IPS-11a (cell line): ENCODE measurements at regions not wholly inside any gene's neighbourhood (a gene's known extent, or its start where the extent isn't known, plus 50 kb on each side); places are given as distances from the start of the nearest gene placed in this dataset.

Source experiments
- H3K4me3 ChIP-seq: one replicate; pipeline ENCODE4 v1.5.1; 2013; ENCODE audit warnings: low read depth, low read length, control low read depth

GRCh38 chrX:5549512-5549911 lies 679.2 kb downstream of the NLGN4X start:
- H3K4me3 ChIP-seq, result no peak overlapping the region

- H3K4me3 ChIP-seq, result no peak overlapping the region
Measured at GRCh38 chrX:5537098-5537497, 691.6 kb downstream of the NLGN4X start.

DNA sequence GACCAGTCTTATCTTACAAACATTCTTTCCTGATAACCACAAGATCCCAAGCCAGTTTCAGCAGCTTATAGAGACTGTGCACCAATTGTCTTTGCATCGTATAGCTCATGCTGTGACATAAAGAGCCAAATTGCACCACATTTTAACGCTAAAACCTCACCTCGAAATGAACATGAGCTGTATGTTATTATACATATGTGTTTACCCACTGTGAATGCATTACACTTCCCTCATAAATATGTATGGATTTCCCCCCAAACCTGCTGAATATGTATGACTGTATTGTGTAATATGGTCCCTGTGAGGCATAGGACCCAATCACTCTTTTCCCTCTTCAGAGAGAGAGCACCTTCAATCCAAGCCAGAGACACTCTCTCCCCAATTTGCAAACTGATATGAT lies 692.4 kb downstream of the NLGN4X start:
- no peak overlapping the region for H3K4me3 ChIP-seq

GRCh38 chrX:5528057-5528456 lies 700.6 kb downstream of the NLGN4X start:
- no peak overlapping the region for H3K4me3 ChIP-seq

- H3K4me3 ChIP-seq, result no peak overlapping the region
Measured at GRCh38 chrX:5526191-5526590, 702.5 kb downstream of the NLGN4X start.

DNA sequence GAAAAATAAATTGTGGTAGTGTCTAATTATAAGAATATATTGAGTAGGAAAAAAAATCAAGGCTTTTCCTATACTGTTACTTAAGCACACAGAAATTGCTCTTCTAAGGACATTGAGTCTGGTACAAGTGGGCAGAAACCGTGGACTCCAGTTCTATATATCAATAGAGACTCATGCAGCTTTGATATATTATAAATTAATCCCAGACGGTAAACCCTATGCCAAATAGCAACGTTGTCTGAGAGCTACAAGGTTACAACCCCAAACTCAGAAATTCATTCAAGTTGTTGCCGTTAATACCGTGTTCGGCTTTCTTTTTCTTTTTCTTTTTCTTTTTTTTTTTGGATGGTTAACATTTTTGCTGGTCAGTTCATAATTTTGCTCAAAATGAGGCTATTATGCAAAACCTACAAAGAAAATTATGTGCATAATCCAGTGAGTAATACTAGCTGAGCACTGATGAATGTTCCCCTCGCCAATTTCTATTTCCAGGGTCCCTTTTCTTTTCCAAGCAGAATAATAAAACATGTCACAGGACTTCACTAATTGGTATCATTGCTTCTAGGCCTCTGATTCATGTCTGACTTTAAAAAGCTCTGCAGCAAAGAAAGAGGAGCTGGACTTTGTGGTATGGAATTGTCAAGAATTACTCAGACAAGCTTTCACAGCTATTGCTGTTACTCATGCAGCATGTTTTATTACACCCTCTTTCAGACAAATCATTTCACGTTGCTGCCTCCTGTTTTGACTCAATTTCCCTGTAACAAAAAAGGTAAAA lies 737.7 kb downstream of the NLGN4X start:
- H3K4me3 ChIP-seq, result no peak overlapping the region

- H3K4me3 ChIP-seq, result no peak overlapping the region
Measured at GRCh38 chrX:5474282-5474681, 754.4 kb downstream of the NLGN4X start.

- H3K4me3 ChIP-seq, result no peak overlapping the region
Measured at GRCh38 chrX:5458300-5458842, 770.3 kb downstream of the NLGN4X start.

DNA sequence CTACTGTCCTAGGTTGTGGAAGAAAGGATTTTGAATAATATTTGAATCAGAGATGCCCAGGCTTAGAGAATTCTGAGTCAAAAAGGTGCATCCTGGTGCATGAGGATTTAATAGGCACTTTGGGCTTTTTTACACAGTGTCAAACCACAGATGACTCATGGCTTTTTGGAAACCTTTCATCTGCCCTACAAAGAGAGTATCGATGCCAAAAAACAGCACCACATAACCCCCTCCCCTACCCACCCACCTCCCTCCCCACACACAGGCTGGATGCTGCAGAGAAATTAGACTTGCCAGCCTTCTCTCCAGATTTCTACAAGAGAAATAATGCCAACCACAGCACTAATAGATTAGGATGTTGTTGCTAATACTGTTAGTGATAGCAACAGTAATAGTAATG lies 779.3 kb downstream of the NLGN4X start:
- no peak overlapping the region for H3K4me3 ChIP-seq

- no peak overlapping the region for H3K4me3 ChIP-seq
Measured at GRCh38 chrX:5431823-5432222, 796.8 kb downstream of the NLGN4X start.

DNA sequence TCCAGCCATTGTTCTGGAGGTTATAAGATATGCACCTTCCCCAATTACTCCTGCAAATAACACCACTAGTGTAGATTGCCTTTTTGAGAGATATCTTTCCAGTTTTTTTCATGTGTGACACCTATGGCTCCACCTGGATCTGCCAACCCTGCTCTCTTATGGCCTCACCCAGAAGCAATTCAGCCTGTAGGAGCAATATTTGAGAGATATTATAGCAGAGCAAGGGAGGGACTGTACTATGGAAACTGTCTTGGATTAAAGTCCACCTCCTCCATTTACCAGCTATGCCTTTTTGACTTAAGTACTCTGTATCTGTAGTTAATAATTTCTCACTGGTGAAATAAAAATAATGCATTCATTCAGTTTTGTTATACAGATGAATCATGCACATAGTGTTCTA lies 803.5 kb downstream of the NLGN4X start:
- H3K4me3 ChIP-seq, result no peak overlapping the region

GRCh38 chrX:5417381-5417780 lies 811.3 kb downstream of the NLGN4X start:
- no peak overlapping the region for H3K4me3 ChIP-seq

GRCh38 chrX:5415738-5416137 lies 812.9 kb downstream of the NLGN4X start:
- no peak overlapping the region for H3K4me3 ChIP-seq

- no peak overlapping the region for H3K4me3 ChIP-seq
Measured at GRCh38 chrX:5409106-5409505, 819.6 kb downstream of the NLGN4X start.

DNA sequence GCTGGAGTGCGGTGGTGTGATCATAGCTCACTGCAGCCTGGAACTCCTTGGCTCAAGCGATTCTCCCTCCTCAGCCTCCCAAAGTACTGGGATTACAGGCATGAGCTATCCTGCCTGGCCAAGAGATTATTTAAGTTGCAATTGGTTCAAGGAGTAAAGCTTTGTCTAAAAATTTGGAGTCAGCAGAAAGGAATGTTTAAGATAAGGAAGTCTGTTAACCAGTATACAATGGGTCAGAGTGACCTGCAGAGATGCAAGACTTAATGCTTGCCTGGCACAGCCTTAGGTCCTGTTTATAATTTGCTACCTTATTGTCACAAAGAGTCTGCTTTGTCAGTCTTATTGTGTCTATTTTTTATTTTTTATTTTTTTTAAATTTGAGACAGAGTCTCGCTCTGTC lies 826.2 kb downstream of the NLGN4X start:
- H3K4me3 ChIP-seq, result no peak overlapping the region

- H3K4me3 ChIP-seq, result no peak overlapping the region
Measured at GRCh38 chrX:5399403-5399802, 829.3 kb downstream of the NLGN4X start.

DNA sequence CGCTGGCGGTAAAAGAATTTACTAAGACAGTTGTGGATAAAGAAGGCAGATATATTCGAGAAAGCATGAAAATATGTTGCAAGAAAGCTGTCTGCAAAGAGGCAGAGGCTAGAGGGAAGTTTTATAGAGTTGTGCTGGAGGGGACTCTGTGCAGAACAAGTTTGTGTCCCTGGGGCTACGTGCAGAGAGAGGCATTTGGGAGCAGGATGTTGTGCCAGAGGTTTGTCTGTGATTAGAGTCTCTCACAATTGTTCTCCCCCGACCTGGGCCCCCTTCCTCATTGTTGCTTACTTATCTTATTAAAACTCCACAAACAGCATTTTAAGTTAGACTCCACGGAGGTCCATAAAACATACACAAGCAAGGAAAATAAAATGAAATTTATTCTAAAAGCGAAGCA lies 831.3 kb downstream of the NLGN4X start:
- H3K4me3 ChIP-seq, result no peak overlapping the region

DNA sequence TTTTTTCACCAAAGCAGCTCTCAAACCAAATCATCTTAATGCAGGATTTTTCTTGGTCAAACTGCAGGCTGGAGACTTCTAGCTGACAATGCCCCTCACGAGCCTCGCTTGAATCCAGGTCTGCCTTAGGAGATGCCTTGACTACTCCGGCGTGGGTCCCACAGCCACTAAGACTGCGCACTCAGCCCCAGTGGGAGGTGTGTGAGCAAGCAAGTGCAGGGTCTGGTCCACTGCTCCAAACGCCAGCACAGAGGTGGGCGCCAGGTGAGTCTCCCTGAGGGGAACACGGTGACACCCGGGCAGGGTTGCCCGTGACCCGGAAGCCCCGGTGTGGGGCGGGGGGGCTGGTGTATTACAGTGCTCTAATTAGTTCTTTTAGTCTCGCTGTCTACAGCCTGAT lies 838.3 kb downstream of the NLGN4X start:
- no peak overlapping the region for H3K4me3 ChIP-seq

DNA sequence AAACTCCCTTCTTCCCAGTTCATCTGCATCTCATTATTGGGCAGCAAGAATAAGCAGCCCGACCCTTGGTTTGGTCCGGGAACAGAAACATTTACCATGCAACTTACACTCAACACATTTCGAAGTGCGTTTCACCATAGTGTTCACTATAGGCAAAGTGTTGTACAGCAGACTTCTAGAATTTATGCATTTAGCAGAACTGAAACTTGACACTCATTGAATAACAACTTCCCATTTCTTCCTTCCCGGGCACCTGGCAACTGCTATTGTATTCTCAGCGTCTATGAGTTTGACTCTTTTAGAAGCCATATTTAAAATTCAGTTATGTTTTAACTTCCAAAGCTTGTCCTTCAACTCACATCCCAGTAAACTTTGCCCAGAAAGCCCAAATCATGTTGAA lies 840.6 kb downstream of the NLGN4X start:
- H3K4me3 ChIP-seq, result no peak overlapping the region

- H3K4me3 ChIP-seq, result no peak overlapping the region
Measured at GRCh38 chrX:5380426-5380825, 848.2 kb downstream of the NLGN4X start.

- H3K4me3 ChIP-seq, result no peak overlapping the region
Measured at GRCh38 chrX:5341902-5342301, 886.8 kb downstream of the NLGN4X start.

DNA sequence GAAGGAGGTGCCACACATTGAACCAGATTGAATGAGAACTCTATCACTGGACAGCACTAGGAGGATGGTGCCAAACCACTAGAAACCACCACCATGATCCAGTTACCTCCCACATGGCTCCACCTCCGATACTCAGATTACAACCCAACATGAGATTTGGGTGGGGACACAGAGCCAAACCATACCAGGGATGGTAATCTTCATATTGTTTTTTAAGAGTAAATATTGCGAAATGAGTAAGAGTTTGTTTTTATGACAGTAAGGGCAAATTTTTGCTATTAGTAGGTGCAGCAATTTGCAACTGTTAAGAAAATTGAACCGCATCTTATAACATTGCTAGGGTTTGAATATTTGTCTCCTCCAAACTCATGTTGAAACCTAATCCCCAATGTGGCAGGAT lies 891.5 kb downstream of the NLGN4X start:
- no peak overlapping the region for H3K4me3 ChIP-seq

DNA sequence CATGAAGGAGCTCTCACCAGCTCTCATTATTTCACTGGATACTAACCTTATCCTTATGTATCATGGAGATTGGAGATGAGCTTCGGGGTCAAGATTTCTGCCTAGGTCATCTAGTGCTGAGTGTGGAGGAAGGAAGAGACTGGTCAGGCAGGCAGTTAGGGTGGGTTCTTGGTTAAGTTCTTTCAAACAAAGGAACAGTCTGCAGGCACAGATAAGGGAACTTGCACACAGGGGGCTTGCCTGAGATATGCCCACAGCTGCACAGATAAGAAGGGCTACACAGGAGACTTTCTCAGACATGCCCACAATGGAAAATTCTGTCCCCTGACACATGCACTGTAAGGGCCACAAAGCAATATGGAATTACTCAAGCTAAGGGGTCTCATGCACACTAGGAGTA lies 904.1 kb downstream of the NLGN4X start:
- no peak overlapping the region for H3K4me3 ChIP-seq
